OCI-LY1 (cell line): ENCODE measurements at regions not wholly inside any gene's neighbourhood (a gene's known extent, or its start where the extent isn't known, plus 50 kb on each side); places are given as distances from the start of the nearest gene placed in this dataset.

ENCODE experiments used
- H2AFZ ChIP-seq: fragments of 200-600 bp; sonication (generic), shearing (Covaris generic); 2 replicates; pipeline ENCODE4 v1.6.0; 2014; ENCODE audit warnings: antibody characterized with exemption, mild to moderate bottlenecking, low read length
- H3F3A ChIP-seq: fragments of 200-600 bp; sonication (generic), shearing (Covaris generic); 2 replicates; pipeline ENCODE4 v1.6.0; 2014; ENCODE audit warnings: mild to moderate bottlenecking, antibody characterized with exemption, low read length, moderate library complexity; ENCODE audit not compliant: insufficient read depth
- H3K27ac ChIP-seq: fragments of 200-600 bp; sonication (generic); 2 replicates; pipeline ENCODE4 v1.5.1; 2014; ENCODE audit warnings: low read length, mixed run types, mild to moderate bottlenecking, low read depth; ENCODE audit not compliant: poor library complexity, severe bottlenecking
- H3K27me3 ChIP-seq: fragments of 200-600 bp; sonication (generic); 2 replicates; pipeline ENCODE4 v1.6.0; 2014; ENCODE audit warnings: antibody characterized with exemption, mild to moderate bottlenecking, low read length, moderate library complexity; ENCODE audit not compliant: insufficient read depth
- H3K36me3 ChIP-seq: fragments of 200-600 bp; sonication (generic); 2 replicates; pipeline ENCODE4 v1.6.1; 2014; ENCODE audit warnings: mild to moderate bottlenecking, antibody characterized with exemption, low read length, moderate library complexity, mixed read lengths; ENCODE audit not compliant: insufficient read depth
- H3K4me1 ChIP-seq: fragments of 200-600 bp; sonication (generic); 2 replicates; pipeline ENCODE4 v1.5.1; 2014; ENCODE audit warnings: mild to moderate bottlenecking, low read length, moderate library complexity; ENCODE audit not compliant: insufficient read depth, severe bottlenecking
- H3K4me2 ChIP-seq: fragments of 200-600 bp; sonication (generic), shearing (Covaris generic); 2 replicates; pipeline ENCODE4 v1.6.1; 2014; ENCODE audit warnings: low read length
- H3K4me3 ChIP-seq: fragments of 200-600 bp; sonication (generic); 2 replicates; pipeline ENCODE4 v1.5.1; 2014; ENCODE audit warnings: low read length, low read depth, mild to moderate bottlenecking, mixed read lengths; ENCODE audit not compliant: poor library complexity, severe bottlenecking
- H3K79me2 ChIP-seq: fragments of 200-600 bp; shearing (Covaris generic); 2 replicates; pipeline ENCODE4 v1.6.1; 2016; ENCODE audit warnings: mixed run types, low read length, mixed read lengths; ENCODE audit not compliant: insufficient read depth
- H3K9ac ChIP-seq: fragments of 200-600 bp; sonication (generic), shearing (Covaris generic); 2 replicates; pipeline ENCODE4 v1.6.1; 2014; ENCODE audit warnings: mild to moderate bottlenecking, low read length, mixed read lengths
- H3K9me2 ChIP-seq: fragments of 200-600 bp; sonication (generic), shearing (Covaris generic); 2 replicates; pipeline ENCODE4 v1.6.1; 2014; ENCODE audit warnings: low read depth, mild to moderate bottlenecking, low read length, mixed read lengths
- H3K9me3 ChIP-seq: fragments of 200-600 bp; shearing (Covaris generic); 2 replicates; pipeline ENCODE4 v1.6.1; 2014; ENCODE audit warnings: low read length, mixed read lengths
- H4K20me1 ChIP-seq: fragments of 200-600 bp; sonication (generic), shearing (Covaris generic); 2 replicates; pipeline ENCODE4 v1.6.0; 2016; ENCODE audit warnings: mild to moderate bottlenecking, low read length; ENCODE audit not compliant: insufficient read depth
- CTCF ChIP-seq: fragments of 200-600 bp; sonication (generic), shearing (Covaris generic); IDR thresholded peaks from 2 replicates; pipeline ENCODE4 v1.5.1; 2017; ENCODE audit warnings: mild to moderate bottlenecking, antibody characterized with exemption, low read length, moderate library complexity, mixed read lengths
- EZH2 ChIP-seq: fragments of 200-600 bp; sonication (generic), shearing (Covaris generic); IDR thresholded peaks from 2 replicates; pipeline ENCODE4 v1.8.0; 2017; ENCODE audit warnings: borderline replicate concordance, mixed run types, mild to moderate bottlenecking, antibody characterized with exemption, low read length, moderate library complexity, mixed read lengths

DNA sequence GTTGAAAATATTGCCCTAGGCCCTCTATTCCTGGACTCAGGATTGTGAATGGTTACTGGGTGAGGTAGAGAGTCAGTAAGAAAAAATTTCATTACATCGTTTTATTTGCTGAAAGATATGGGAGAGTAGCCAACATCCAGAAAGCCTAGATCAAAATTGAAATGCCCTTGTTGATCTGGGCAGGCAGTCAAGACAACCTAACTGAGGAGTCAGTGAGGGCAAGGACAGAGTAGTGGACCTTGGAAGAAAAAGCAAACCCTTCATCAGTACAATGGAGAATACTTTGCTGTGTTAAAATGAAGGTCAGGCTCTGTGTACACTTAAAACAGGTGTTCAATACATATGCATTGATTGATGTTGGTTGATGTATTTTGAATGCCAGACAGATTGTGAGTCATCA is 576.7 kb downstream of the OLFM4 start:
- H3K79me2 ChIP-seq, result no peaks in the 10 kb centered on the region
- H3K27me3 ChIP-seq, result no peaks in the 10 kb centered on the region
- H3F3A ChIP-seq, result no peaks in the 10 kb centered on the region
- H3K4me3 ChIP-seq, result no peak overlapping the region
- H3K4me2 ChIP-seq, result no peak overlapping the region
- no peak overlapping the region for H3K27ac ChIP-seq
- no peak overlapping the region for H3K9ac ChIP-seq
- no peaks in the 10 kb centered on the region for H3K9me2 ChIP-seq
- no peak overlapping the region for H2AFZ ChIP-seq
- H4K20me1 ChIP-seq, result no peaks in the 10 kb centered on the region
- H3K9me3 ChIP-seq, result no peaks in the 10 kb centered on the region
- TF ChIP-seq EZH2, result no peak
- no peak for TF ChIP-seq CTCF
- H3K36me3 ChIP-seq, result no peaks in the 10 kb centered on the region
- no peaks in the 10 kb centered on the region for H3K4me1 ChIP-seq

DNA sequence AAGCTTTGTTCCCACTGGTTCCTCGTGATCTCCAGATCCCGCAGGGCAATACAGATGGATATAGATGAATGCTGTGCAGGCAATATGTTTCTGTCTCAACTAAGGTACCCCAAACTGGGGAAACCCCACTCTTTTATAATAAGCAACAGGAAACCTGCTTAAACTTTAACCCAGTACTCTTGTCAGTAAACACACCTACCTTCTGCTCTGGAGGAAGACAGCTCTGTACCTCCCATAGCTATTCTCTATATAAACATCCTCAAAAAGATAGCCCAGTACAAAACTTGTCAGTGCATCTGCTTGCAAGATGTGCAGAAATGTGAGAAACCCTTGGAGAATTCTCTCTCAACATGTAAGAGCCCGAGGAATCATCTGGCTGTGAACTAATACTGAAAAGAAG is 583.6 kb downstream of the OLFM4 start:
- H3K36me3 ChIP-seq, result no peaks in the 10 kb centered on the region
- no peaks in the 10 kb centered on the region for H3F3A ChIP-seq
- no peaks in the 10 kb centered on the region for H3K4me1 ChIP-seq
- TF ChIP-seq CTCF (no peak), EZH2 (no peak)
- no peaks in the 10 kb centered on the region for H3K9me2 ChIP-seq
- no peak overlapping the region for H3K9ac ChIP-seq
- no peaks in the 10 kb centered on the region for H3K27me3 ChIP-seq
- H3K27ac ChIP-seq, result no peak overlapping the region
- no peak overlapping the region for H2AFZ ChIP-seq
- H3K4me3 ChIP-seq, result no peak overlapping the region
- H3K4me2 ChIP-seq, result no peak overlapping the region
- no peaks in the 10 kb centered on the region for H3K9me3 ChIP-seq
- no peaks in the 10 kb centered on the region for H4K20me1 ChIP-seq
- H3K79me2 ChIP-seq, result no peaks in the 10 kb centered on the region

GRCh38 chr13:53622456-53622855 is 593.8 kb downstream of the OLFM4 start:
- TF ChIP-seq EZH2, result no peak
- no peak for TF ChIP-seq CTCF
- Histone ChIP-seq H3K27ac (no peak overlapping the region), H3K27me3 (no peaks in the 10 kb centered on the region), H3K36me3 (no peaks in the 10 kb centered on the region), H3K4me1 (no peaks in the 10 kb centered on the region), H3K4me2 (no peak overlapping the region), H3K9me2 (no peaks in the 10 kb centered on the region), H2AFZ (no peak overlapping the region), H3K4me3 (no peak overlapping the region), H3F3A (no peaks in the 10 kb centered on the region), H3K79me2 (no peaks in the 10 kb centered on the region), H3K9me3 (no peaks in the 10 kb centered on the region), H3K9ac (no peak overlapping the region), H4K20me1 (no peaks in the 10 kb centered on the region)
